SK-N-MC (cell line): ENCODE measurements at regions not wholly inside any gene's neighbourhood (a gene's known extent, or its start where the extent isn't known, plus 50 kb on each side); places are given as distances from the start of the nearest gene placed in this dataset.
"Not testable (repeated sequence)": the region's sequence is repeated elsewhere in the genome, so short reads cannot be mapped to it uniquely, and the experiment has no call there.

ENCODE experiments used
- DNase-seq: peaks from one replicate; pipeline ENCODE4 v3.0.0-alpha.2; 2011; ENCODE audit warnings: low read depth, low spot score
- H3K27ac ChIP-seq: fragments of 200-600 bp; sonication (generic); 2 replicates; pipeline ENCODE4 v1.5.1; 2016; ENCODE audit warnings: mixed run types
- H3K36me3 ChIP-seq: fragments of 200-600 bp; sonication (generic); 2 replicates; pipeline ENCODE4 v1.6.1; 2017; ENCODE audit warnings: antibody characterized with exemption, low read length, mixed read lengths; ENCODE audit not compliant: insufficient read depth
- H3K4me3 ChIP-seq: fragments of 200-600 bp; sonication (generic); 2 replicates; pipeline ENCODE4 v1.5.1; 2016
- H3K9ac ChIP-seq: fragments of 200-600 bp; sonication (generic); 2 replicates; pipeline ENCODE4 v1.8.0; 2017; ENCODE audit warnings: mixed run types, mixed read lengths; ENCODE audit not compliant: insufficient read length
- H3K9me3 ChIP-seq: fragments of 200-600 bp; sonication (generic); 2 replicates; pipeline ENCODE4 v1.6.1; 2017; ENCODE audit warnings: low read depth, mild to moderate bottlenecking, antibody characterized with exemption, low read length, moderate library complexity, mixed read lengths
- EZH2 ChIP-seq: fragments of 200-600 bp; sonication (generic); IDR thresholded peaks from one replicate; pipeline ENCODE4 v1.6.1; 2017; ENCODE audit warnings: antibody characterized with exemption
- FOXP2 ChIP-seq: optimal IDR thresholded peaks from 2 replicates; pipeline ENCODE3; 2011; ENCODE audit warnings: mild to moderate bottlenecking, moderate library complexity; ENCODE audit not compliant: insufficient read depth; ENCODE audit errors: extremely low read length, control extremely low read depth
- POLR2AphosphoS5 ChIP-seq: IDR thresholded peaks from 2 replicates; pipeline ENCODE4 v1.6.1; 2012; ENCODE audit warnings: mild to moderate bottlenecking, low read depth, low read length, borderline replicate concordance

- TF ChIP-seq POLR2AphosphoS5: no peak
- Histone ChIP-seq H3K36me3 (no peaks in the 10 kb centered on the region), H3K4me3 (no peak overlapping the region), H3K27ac (no peak overlapping the region), H3K9me3 (no peaks in the 10 kb centered on the region), H3K9ac (no peak overlapping the region)
- DNase-seq: no peak
Measured at GRCh38 chr16:13684819-13685563, 235.0 kb upstream of the ERCC4 start.

- H3K9me3 ChIP-seq: peaks cover 15% of the 10 kb centered on the region; the same call in 1 of the 2 replicates
- no peak for DNase-seq
- H3K9ac ChIP-seq: no peak overlapping the region
- TF ChIP-seq FOXP2: no peak
- TF ChIP-seq EZH2: no peak
- no peak for TF ChIP-seq POLR2AphosphoS5
- H3K36me3 ChIP-seq: no peaks in the 10 kb centered on the region
- H3K4me3 ChIP-seq: no peak overlapping the region
- H3K27ac ChIP-seq: no peak overlapping the region
Measured at GRCh38 chr16:13696017-13696416, 223.9 kb upstream of the ERCC4 start.

- Histone ChIP-seq H3K36me3 (no peaks in the 10 kb centered on the region), H3K9me3 (peaks cover 15% of the 10 kb centered on the region; the same call in 1 of the 2 replicates), H3K27ac (no peak overlapping the region), H3K4me3 (no peak overlapping the region), H3K9ac (no peak overlapping the region)
- TF ChIP-seq FOXP2 (no peak), EZH2 (no peak), POLR2AphosphoS5 (no peak)
- no peak for DNase-seq
Measured at GRCh38 chr16:13697013-13697412, 222.9 kb upstream of the ERCC4 start.

GRCh38 chr16:13697568-13697967, 222.4 kb upstream of the ERCC4 start:
- Histone ChIP-seq H3K9ac (no peak overlapping the region), H3K9me3 (peaks cover 15% of the 10 kb centered on the region; the same call in 1 of the 2 replicates), H3K36me3 (no peaks in the 10 kb centered on the region), H3K4me3 (no peak overlapping the region), H3K27ac (no peak overlapping the region)
- no peak for DNase-seq
- no peak for TF ChIP-seq FOXP2
- no peak for TF ChIP-seq POLR2AphosphoS5
- no peak for TF ChIP-seq EZH2

GRCh38 chr16:13702614-13703013, 217.3 kb upstream of the ERCC4 start:
- Histone ChIP-seq H3K27ac (no peak overlapping the region), H3K9me3 (peaks cover 3% of the 10 kb centered on the region; the same call in 1 of the 2 replicates), H3K36me3 (no peaks in the 10 kb centered on the region), H3K4me3 (no peak overlapping the region), H3K9ac (no peak overlapping the region)
- TF ChIP-seq POLR2AphosphoS5: no peak
- no peak for TF ChIP-seq FOXP2
- no peak for TF ChIP-seq EZH2
- DNase-seq: no peak

GRCh38 chr16:13708347-13709120, 211.4 kb upstream of the ERCC4 start:
- Histone ChIP-seq H3K36me3 (no peaks in the 10 kb centered on the region), H3K9me3 (no peaks in the 10 kb centered on the region; the same call in 1 of the 2 replicates), H3K27ac (no peak overlapping the region), H3K9ac (no peak overlapping the region), H3K4me3 (no peak overlapping the region)
- TF ChIP-seq EZH2 (no peak), FOXP2 (no peak), POLR2AphosphoS5 (no peak)
- DNase-seq: no peak

- Histone ChIP-seq H3K4me3 (no peak overlapping the region), H3K9ac (no peak overlapping the region), H3K27ac (no peak overlapping the region), H3K36me3 (no peaks in the 10 kb centered on the region), H3K9me3 (no peaks in the 10 kb centered on the region)
- TF ChIP-seq FOXP2 (no peak), POLR2AphosphoS5 (no peak), EZH2 (no peak)
- no peak for DNase-seq
Measured at GRCh38 chr16:13718748-13719147, 201.2 kb upstream of the ERCC4 start.

GRCh38 chr16:13727943-13728342, 192.0 kb upstream of the ERCC4 start:
- no peak overlapping the region for H3K27ac ChIP-seq
- H3K9me3 ChIP-seq: peaks cover 12% of the 10 kb centered on the region; the same call in 1 of the 2 replicates
- no peak overlapping the region for H3K9ac ChIP-seq
- no peak for DNase-seq
- H3K4me3 ChIP-seq: no peak overlapping the region
- H3K36me3 ChIP-seq: no peaks in the 10 kb centered on the region
- no peak for TF ChIP-seq POLR2AphosphoS5
- no peak for TF ChIP-seq EZH2
- no peak for TF ChIP-seq FOXP2

GRCh38 chr16:13733561-13733960, 186.4 kb upstream of the ERCC4 start:
- H3K4me3 ChIP-seq: peak overlapping the region; percentile 20
- H3K9me3 ChIP-seq: 0 out of 2 replicates have a peak, but pooled peaks cover 3% of the 10 kb centered on the region
- H3K36me3 ChIP-seq: no peaks in the 10 kb centered on the region
- no peak overlapping the region for H3K9ac ChIP-seq
- H3K27ac ChIP-seq: peak overlapping the region; percentile 88
- DNase-seq: peak; percentile 73
- TF ChIP-seq POLR2AphosphoS5 (no peak; the same call in 1 of the 2 replicates), EZH2 (no peak), FOXP2 (peak; percentile 39)

- H3K27ac ChIP-seq, H3K36me3 ChIP-seq: not testable (repeated sequence)
Measured at GRCh38 chr16:13739621-13740373, 180.2 kb upstream of the ERCC4 start.

More at GRCh38 chr16:13739621-13740373, 180.2 kb upstream of the ERCC4 start:
- not testable (repeated sequence) for H3K9ac ChIP-seq, H3K4me3 ChIP-seq, H3K9me3 ChIP-seq, DNase-seq
